Brain microvascular endothelial cell (primary cell): ENCODE measurements at regions not wholly inside any gene's neighbourhood (a gene's known extent, or its start where the extent isn't known, plus 50 kb on each side); places are given as distances from the start of the nearest gene placed in this dataset.
A peak's percentile ranks its signal among the peaks of the same experiment; 100 is the strongest.
"Not testable (repeated sequence)": the region's sequence is repeated elsewhere in the genome, so short reads cannot be mapped to it uniquely, and the experiment has no call there.

Experiments used
- DNase-seq: peaks from one replicate; pipeline ENCODE4 v3.0.0-alpha.2; 2020
- H3K27ac ChIP-seq: fragments of 250-450 bp; sonication (Bioruptor Pico); 2 replicates; pipeline ENCODE4 v1.5.1; 2020; ENCODE audit warnings: mild to moderate bottlenecking, moderate library complexity
- H3K27me3 ChIP-seq: fragments of 250-450 bp; sonication (Bioruptor Pico); replicated peaks from 2 replicates; pipeline ENCODE4 v1.5.1; 2020; ENCODE audit warnings: mild to moderate bottlenecking
- H3K36me3 ChIP-seq: fragments of 250-450 bp; sonication (Bioruptor Pico); replicated peaks from 2 replicates; pipeline ENCODE4 v1.5.1; 2020; ENCODE audit warnings: mild to moderate bottlenecking
- H3K4me3 ChIP-seq: 2 replicates; pipeline ENCODE4 v1.5.1; 2011; ENCODE audit warnings: low read depth, mild to moderate bottlenecking, control low read depth, low read length, moderate library complexity
- CTCF ChIP-seq: IDR thresholded peaks from 2 replicates; pipeline ENCODE4 v1.5.1; 2011; ENCODE audit warnings: low read depth, mild to moderate bottlenecking, moderate library complexity, low read length, control low read depth, inconsistent platforms; ENCODE audit errors: missing control alignments
- in situ Hi-C: cut with HindIII; loops from 2 replicates; pipeline ENCODE4 v1.10.0; 2017; ENCODE audit warnings: low sequenced_read_pairs, low pct_ligation_motif_present

DNA sequence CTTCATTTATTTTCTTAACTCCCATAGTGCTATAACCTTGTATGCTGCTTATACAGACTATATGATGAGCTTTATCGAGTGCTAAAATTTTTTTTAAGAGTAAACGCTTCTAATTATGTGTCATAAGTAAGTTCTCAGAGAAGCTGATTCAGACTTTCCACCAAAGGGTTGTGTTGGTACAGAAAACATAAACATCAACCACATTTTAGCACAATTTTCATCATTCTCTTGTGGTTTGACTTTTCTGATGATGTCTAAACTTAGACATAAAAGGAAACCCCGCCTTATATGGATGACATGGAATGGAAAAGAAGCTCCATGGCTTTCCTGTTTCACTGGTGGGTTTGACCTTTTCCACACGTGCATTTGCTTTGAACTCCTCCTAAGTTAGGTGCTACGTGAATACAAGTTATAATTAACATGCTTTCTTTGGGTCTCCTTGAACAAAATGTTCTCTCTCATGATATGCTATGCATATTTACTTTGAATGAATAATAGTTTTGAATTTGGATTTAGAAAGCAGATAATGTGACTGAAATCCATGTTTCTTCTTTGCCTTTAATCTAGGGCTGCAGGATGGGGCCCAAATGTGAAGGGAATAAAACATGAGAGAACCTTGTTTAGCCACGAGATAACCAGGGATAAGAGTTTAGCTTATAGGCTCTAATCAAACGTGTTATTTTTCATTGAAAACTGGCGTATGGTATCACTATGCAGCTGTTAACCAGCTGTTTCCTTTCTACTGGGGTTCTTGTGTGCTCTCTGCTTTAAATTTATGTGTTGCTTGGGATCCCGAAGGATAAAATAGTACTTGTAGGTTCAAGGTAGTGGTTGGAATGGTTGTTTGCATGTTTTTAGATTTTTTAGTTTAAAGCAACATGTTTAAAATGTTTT, 127.1 kb upstream of the AHI1 start:
- no peak for TF ChIP-seq CTCF
- in situ Hi-C loops = no loop called here
- DNase-seq = no peak
- no peaks in the 10 kb centered on the region for H3K27me3 ChIP-seq
- H3K4me3 ChIP-seq = no peak overlapping the region
- H3K27ac ChIP-seq = no peak overlapping the region
- H3K36me3 ChIP-seq = no peaks in the 10 kb centered on the region

GRCh38 chr6:135626001-135626400, 128.5 kb upstream of the AHI1 start:
- H3K36me3 ChIP-seq, H3K27ac ChIP-seq, H3K4me3 ChIP-seq, DNase-seq, H3K27me3 ChIP-seq, in situ Hi-C loops: not testable (repeated sequence)

DNA sequence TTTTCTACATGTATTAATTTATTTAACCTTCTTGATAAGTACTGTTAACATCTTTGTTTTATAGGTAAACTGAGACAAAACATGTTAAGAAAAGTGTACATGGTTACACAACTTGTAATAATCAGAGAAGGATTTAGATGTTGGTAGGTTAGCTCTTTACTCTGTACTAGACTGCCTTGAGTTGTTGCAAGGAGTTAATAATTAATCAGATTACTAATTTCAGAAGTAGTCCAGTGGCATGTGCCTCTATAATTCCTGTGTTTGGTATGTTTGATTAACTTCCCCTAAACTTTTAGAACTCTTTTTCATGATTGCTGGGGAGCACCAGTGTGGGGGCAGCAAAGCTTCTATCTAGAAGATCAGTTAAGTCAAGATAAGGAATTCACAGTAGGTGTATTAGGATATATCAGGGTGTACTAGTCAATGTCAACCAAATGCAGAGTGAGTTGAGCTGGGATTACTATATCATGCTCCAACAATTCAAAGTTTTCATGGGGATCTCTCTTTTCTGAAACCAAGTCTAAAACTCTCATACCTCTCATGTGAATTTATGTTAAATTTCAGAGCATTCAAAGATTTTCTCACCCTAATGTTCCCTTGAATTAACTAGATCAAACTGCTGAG, 129.7 kb upstream of the AHI1 start:
- Histone ChIP-seq H3K27me3 (no peaks in the 10 kb centered on the region), H3K4me3 (no peak overlapping the region), H3K27ac (no peak overlapping the region), H3K36me3 (no peaks in the 10 kb centered on the region)
- no peak for DNase-seq
- in situ Hi-C loops = no loop called here
- TF ChIP-seq CTCF = no peak

- in situ Hi-C loops = no loop called here
- TF ChIP-seq CTCF = no peak
- H3K27me3 ChIP-seq = no peaks in the 10 kb centered on the region
- peak; percentile 15 for DNase-seq
- H3K36me3 ChIP-seq = no peaks in the 10 kb centered on the region
- no peak overlapping the region for H3K4me3 ChIP-seq
- H3K27ac ChIP-seq = no peak overlapping the region
These were observed 133.3 kb upstream of the AHI1 start for GRCh38 chr6:135630789-135631376.

- Histone ChIP-seq H3K27ac (no peak overlapping the region), H3K36me3 (no peaks in the 10 kb centered on the region), H3K4me3 (no peak overlapping the region), H3K27me3 (no peaks in the 10 kb centered on the region)
- in situ Hi-C loops = no loop called here
- no peak for TF ChIP-seq CTCF
- no peak for DNase-seq
These were observed 134.3 kb upstream of the AHI1 start for GRCh38 chr6:135631821-135632220.

GRCh38 chr6:135633573-135633972, 136.0 kb upstream of the AHI1 start:
- Histone ChIP-seq H3K27ac (no peak overlapping the region), H3K4me3 (no peak overlapping the region), H3K36me3 (no peaks in the 10 kb centered on the region), H3K27me3 (no peaks in the 10 kb centered on the region)
- no peak for DNase-seq
- TF ChIP-seq CTCF = no peak
- in situ Hi-C loops = no loop called here
